ENCODE measurements at regions not wholly inside any gene's neighbourhood (a gene's known extent, or its start where the extent isn't known, plus 50 kb on each side); places are given as distances from the start of the nearest gene placed in this dataset.

DNA sequence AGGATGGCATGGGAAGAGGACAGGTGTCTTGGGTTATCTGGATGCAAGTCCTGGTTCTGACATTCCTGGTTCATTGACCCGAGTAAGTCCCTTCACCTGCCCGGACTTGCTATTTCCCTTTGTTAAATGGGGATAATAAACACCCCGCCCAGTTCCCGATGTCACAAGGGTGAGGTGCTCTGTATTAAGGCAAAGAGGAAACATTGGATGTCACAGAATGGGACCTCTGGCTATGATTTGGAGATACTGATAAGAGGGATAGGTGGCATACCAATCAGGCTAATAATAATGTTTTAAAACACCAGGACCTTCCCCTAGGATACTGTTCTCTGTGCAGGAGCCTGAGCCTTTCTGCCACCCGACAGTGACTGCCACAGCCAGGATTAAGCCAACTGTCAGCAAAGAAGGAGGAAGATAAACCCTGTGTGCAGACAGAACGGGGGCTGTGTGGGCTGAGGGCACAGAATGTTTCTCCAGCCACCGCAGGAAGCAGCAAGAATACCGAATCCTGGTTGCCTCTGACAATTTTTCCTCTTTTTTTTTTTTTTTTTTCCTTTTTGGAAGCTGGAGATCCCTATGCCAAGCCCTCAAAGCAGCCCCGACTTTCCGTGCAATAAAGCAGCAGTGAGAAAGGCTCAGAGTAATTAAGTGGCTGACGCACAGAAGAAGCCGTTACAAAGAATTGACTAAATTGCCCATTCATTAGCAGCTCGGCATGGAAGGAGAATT is 336.6 kb downstream of the SMAD2 start:
- DNase-seq: no peak

DNA sequence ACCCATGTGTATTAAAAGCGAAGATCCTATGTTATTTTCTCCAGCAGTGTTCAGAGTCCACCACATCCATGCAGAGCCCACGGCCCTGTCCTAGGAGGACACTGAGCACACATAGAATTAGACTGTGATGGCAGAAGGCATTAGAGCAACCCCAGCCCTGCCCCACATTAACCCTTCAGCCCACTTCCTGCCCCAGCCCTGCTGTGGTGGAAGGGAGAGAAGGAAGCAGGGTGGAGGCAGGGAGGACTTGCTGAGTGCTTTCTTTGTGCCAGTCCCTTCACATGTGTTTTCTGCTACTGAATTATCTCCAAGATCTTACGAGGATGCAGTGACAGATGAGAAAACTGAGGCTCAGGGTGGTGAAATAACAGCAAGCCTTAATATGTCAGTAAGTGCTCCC is 339.0 kb downstream of the SMAD2 start:
- no peak for DNase-seq

DNA sequence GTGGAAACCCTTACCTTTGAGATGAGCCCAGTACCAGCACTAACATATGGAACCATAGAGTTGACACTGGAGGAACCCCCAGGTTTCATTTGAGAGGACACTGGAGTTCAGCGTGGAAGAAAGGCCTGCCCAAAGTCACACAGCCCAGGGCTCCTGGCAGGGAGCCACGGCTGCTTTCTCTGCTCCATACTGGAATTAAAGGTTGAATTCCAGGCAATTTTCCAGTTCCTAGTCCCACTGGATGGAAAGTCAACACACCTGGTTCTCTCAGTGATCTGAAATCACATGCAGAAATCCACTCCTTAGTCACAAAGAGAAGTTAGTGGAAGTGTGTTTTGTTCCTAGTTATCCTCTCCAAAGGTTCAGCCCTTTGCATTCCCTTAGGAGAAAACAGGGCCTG is 336.1 kb upstream of the SKOR2 start:
- no peak for DNase-seq

DNA sequence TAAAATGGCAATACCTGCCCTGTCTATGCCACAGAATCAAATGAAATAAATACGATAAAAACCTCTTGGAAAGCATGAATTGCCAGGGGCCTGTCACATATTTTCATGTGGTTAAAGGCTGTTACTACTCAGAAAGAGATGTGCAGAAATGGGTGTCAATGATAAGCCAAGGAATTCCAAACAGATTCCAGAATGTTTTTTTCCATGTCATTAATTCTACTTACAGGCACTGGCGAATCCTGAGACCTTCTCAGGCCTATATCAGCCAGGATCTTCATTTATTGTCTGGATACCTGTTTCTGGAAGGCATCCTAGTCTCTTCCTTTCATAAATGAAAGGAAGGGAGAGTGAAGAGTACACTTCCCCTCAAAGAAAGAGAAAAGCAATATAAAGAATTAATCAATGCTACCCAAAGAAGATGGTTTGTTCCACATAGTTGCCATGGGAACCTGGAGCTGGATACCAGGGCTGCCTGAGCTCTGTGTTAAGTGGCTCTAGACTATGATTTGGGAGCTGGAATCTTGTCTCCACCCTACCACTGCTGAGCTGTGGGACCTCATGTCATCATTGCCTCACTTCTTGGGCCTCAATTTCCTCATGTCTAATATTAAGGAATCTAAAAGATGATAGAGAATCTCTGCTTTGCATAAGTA is 335.1 kb upstream of the SKOR2 start:
- DNase-seq: no peak

DNA sequence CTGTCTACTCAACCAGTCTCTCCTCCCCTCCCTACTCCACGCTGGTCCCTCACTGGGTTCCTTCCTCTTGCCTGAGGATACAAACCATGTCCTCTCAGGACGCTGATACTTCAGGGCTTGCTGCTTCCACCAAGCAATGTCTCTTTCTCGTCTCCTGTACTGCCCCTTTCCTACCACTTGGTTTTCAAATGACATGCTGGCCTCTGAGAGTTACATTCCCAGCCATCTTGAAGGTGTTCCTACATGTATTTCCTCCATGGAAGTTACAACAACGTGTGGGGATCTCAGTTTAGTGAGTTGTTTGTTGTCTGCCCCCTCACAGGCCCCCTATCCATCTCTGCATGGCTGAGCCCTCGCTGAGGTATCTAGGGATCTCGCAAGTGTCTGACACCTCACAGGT is 334.5 kb upstream of the SKOR2 start:
- DNase-seq: no peak

DNA sequence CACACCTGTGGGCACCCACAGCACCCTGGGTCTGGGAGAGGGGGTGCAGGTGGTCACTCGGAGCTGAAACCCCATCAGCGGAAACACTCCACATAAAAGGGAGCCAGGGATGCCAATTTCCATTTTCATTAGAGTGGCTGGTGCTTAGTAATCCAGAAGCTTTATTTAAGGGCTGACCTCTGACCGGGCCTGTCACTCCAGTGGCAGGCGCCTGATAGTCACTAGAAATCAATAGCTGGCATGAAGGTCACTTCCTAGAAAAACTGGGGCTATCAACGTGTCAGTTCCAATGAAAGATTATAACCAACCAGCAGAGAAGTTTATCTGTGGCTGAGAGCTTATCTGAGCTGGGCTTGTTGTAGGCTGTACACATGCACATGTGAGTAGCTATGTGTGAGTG is 333.7 kb upstream of the SKOR2 start:
- DNase-seq: no peak

DNA sequence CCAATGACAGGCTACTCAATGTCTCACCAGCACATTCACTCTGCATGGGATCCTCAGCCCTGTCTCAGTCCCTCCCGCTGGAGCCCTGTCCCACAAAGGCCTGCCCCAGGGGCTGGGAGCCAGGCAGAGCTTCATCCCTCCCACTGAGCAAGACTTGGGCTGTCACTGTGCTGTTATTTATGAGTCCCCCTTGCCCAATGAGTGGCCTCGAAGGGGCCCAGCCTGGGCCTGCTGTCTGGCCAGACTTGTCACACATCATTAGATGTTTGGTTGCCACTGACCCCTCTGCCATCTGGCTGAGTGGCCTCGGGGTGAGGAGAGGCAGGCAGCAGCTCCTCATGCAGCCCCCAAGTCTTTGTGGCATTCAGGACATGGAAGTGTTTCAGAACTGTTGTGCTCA is 330.6 kb upstream of the SKOR2 start:
- no peak for DNase-seq

DNA sequence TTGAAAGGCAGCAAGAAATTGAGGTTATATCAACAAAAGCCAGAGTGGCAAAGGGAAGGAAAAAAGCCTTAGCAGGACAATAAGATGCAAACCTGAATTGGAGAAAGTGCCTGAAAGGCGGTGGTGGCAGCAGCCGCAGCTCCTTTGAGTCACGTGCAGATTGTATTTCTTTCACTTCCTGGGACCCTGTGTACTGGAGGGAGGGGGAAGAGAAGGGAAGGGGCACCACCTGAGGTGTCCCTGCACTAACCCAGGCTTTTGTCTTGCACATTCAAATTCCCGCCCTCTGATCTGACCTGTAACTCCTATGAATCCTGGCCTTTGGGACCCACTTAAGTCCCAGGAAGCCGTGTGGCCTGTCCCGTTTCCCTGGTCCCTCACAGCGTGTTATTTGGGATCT is 326.1 kb upstream of the SKOR2 start:
- no peak for DNase-seq

DNA sequence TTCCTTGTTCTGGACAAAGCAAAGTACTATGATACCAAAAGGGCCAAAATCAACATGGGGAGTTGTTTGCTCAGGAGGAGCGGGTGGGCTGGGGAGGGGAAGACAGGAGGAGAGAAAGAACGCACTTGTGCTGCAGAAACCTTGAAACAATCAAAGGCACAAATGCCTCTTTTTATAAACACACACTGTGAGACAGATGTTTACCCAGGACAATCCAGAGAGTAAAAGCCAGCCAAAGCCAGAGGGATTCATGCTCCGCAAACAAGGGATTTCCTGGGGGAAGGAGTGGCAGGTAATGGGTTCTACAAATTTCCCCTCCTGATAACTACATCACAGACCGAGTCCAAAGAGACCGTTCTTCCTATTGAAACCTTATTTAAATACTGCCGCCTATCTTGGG is 323.5 kb upstream of the SKOR2 start:
- no peak for DNase-seq

DNA sequence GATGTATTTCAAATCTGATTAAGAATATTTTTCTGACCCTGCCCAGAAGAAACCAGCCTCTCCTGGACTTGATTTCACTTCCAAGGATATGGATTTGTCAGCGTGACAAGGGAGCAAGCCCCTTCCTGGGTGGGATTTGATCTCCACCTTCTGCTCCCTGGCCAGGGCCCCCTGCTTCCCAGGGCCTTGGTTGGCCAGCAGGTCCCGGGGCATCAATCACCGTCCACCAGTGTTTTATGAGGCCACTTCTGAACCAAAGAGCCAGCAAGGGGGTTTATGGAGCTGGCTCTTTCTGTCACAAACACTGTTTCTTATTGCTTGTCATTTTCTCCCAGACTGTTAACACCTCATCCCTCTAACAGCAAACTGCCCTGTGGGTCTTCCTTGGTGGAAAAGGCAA is 320.5 kb upstream of the SKOR2 start:
- no peak for DNase-seq

DNA sequence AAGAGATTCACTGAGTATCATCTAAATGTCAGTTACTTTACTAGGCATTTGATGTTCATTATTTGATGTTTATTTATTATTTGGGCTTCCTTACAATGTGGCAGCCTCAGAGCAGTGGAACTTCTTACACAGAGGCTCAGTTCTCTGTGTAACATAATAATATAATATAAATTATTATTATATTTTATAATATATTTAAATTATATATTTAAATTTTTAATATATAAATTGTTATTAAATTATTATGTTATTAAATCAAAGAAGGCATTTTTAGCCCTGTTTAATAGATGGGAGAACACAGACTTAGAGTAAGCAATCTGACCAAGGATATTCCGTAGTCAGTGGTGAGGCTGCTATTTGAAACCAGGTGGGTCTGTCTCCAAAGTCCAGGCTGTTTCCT is 315.3 kb upstream of the SKOR2 start:
- no peak for DNase-seq

DNA sequence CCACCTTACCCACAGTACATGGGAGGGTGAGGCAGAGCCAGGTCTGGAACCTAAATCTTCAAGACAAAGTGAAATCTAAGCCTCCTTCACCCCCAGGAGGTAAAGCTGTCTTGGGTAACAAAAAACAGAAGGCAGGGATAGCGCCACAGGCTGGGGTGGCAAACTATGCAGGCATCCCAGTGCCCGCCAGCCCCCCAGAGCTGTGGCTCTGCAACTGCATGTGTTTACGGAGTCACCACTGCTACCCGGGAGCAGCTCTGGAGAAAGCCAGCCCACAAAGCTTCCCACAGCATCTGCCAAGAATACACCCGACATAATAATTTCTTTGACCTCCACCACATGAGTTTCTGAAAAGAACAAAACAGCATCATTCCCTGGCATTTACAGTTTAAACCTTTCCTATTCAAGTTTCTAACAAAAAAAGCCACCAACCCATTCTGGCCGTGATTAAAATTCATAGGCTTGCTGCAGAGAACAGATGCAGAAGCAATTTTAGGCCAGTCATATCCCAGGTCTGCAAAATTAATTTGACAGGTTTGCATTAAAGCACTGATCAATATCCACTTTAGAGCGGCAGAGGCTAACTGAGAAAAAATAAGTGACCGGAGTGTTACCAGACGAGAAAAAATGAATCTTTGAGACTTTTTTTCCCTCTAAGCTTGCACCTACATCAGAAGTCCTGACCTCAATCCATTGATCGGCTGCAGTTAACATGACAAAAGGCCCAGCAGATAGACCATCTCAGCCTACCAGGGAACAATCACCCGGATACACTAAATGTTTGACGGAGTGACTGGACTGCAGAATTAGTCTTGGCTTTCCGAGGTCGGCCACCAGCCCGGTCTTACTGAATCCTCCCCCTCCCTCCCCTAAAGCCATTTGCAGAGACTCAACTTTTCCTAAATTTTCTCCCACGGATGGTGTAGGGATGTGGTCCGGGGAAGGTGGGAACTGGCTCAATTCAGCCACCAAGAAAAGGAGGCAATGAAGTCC is 309.6 kb upstream of the SKOR2 start:
- DNase-seq: no peak

DNA sequence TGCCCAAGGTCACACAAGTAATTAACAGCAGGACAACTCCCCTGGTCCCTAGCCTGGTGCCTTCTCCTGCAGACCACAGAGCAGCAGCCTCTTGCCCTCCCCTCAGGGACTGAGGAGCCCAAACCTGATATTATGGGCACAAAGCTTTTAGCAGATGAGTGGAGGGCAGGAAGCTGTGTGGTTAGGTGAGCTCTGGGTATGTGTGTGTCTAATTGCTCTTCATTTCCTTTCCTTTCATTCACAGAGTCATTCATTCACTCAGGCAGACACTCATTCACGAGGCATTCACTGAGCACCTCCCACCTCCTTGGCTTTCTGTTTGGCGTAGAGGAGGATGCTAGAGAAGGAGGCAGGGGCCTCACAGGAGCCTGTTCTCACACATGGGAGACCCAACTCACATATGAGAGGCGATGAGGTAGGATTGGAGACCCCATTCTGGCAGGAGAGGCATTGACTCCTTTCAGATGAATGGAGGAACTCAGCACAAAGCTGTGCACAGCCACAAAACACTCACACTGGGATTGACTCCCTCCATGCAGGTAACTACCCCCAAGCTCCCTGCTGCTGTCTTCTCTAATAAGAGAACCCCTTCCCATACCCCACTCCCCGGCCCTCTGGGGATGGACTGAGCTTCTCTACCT is 306.8 kb upstream of the SKOR2 start:
- DNase-seq: no peak

DNA sequence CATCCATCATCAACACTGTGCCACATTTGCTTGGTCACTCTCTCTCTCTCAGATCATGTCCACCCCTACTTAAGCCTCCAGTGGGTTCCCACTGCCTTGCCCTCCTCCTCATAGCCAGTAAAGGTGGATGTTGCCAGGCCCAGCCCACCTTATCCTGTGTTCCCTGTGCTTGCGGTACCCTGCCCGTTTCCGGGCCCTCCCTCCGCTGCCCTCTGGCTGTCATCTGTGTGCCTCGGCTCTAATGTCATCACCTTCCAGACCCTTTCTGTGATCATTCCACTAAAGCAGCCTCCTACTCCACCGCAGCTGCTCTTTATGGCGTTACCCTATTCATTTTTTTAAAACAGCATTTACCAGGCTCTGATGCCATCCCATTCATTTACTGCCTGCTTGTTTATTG is 305.7 kb upstream of the SKOR2 start:
- DNase-seq: no peak

DNA sequence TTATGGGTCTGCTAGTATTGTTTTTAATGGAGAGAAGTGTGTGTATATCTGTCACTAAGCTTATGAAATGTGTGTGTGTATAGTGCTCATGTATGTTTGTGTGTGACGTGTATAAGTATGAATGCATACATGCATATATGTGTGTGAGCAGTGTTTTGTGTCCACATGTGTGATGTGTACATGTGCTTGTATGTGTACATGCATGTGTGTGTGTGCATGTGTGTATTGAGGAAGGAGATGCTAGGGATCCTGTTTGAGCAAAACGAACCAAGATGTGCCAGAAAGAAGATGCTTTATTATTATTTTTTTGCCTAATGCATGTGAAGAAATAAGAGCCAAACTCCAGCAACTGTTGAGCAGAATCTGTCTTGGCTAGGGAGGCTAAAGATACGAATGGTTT is 301.3 kb upstream of the SKOR2 start:
- DNase-seq: no peak

DNA sequence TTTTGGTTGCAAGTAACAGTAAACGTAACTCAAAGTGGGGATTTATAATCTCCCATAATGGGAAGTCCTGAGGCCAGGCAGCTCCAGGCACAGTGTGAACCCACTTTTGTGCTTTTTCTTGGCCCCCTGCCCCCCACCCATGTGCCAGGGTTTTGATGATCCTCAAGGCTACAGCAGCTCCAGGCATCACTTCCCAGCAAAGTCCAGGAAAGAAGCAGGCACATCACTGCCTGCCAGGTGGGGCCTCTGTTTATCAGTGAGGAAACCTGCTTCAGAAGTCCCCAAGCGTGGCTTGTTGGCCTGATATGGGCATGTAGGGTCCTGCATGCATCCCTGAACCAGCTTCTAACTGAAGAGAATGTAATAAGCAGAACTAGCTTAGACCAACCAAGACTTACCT is 299.2 kb upstream of the SKOR2 start:
- no peak for DNase-seq

DNA sequence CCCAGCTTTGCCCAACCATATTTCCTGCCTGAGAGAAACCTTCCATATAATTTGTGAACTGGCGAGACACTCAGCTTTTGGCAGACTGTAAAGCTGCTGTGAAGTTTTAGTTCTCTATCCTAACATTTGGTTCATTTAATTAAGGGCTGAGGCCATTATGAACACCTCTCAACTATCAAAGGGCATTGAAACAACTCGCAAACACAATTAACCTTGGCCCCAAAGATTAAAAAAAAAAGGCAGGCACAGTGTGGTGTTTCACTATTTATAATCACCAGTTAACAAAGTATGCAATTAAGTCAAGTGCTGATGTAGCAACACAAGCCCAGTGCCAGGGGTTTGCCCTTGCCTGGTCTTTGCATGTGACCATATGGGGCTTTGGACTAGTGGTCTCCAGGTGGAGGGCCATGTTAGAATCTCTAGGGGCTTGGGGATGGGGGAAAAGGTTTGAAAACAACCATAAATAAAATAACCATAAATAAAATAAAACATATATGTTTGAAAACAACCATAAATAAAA is 297.6 kb upstream of the SKOR2 start:
- DNase-seq: no peak

DNA sequence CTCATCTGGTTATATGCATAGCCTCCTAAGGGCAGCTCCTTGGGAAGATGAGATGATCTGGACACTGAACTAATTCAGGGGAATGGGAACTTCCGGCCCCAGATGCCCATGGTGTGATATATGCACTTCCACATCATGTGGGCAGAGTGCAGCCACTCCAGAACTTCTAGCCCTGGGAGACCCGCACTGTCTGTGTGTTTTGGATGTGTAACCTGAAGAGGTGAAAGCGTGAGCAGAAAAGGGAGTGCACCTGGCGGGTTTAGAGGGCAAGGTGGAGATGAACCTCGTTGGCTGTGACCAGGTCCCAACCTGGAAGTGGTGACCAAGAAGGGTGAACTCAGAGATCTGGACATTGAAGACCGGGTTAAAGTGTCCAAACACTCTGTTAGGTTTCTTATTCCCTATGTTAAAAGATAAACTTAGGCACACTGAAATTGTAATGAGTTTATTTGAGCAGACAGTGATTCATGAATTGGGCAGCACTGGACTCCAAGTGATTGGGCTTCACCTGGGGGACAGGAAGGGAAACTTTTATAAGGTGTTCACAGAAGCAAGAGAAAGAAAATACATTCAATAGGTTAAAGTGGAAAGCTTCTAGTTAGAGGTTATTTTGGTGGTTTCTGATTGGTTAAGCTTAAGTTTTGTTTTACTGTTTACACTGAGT is 296.2 kb upstream of the SKOR2 start:
- no peak for DNase-seq

DNA sequence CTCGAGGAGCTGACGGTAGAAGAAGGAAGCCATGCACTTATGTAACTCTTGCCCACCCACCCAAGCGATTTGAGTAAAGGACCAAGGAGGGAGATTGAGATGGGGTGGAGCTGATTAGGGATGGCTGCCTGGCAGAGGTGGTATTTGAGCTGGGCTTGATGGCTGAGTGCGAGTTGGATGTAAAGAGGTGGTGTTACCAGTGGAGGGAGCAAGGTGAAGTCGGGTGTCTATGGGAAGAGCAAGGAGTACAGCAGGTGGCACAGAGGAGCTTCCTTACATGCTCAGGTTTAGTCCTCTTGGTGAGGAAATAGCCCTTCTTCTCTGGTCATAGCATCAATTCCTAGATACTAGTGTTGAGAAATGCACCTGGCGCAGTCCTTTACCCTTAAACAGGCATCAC is 294.2 kb upstream of the SKOR2 start:
- DNase-seq: no peak

DNA sequence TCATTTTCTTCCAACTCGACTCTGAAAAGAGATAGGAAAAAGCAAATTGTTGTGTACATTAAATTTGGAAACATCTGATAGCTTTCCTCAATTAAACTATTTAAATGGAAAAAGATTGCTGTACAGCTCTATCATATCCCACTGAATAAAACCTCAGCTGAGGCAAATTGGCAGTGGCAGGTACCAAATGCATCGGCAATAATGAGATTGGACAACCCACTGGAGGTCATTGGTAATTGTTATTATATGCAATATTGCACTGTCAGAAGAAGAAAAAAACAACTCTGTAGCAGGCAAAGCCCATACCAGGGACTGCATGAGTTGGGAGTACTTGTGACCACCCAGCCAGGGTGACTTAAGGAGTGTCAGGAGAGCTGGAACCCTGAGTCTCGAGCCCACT is 291.6 kb upstream of the SKOR2 start:
- no peak for DNase-seq

DNA sequence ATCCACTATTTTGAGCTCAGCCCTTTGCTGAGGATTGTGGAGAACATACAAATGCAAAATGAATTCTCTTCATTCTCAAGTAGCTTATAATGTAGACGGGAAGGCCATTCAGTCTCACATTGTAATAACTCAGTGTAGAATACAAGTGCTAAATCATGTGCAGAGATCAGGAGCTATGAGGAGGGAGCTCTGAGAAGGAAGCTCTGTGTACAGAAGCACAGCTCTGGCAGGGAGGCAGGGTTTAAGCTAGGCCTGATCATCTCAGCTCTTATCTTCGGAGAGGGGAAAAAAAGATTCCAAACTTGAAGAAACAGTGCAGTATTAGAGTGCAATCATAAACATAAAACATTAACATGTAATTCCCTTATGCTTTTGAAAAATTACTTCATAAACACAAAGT is 291.1 kb upstream of the SKOR2 start:
- DNase-seq: no peak

DNA sequence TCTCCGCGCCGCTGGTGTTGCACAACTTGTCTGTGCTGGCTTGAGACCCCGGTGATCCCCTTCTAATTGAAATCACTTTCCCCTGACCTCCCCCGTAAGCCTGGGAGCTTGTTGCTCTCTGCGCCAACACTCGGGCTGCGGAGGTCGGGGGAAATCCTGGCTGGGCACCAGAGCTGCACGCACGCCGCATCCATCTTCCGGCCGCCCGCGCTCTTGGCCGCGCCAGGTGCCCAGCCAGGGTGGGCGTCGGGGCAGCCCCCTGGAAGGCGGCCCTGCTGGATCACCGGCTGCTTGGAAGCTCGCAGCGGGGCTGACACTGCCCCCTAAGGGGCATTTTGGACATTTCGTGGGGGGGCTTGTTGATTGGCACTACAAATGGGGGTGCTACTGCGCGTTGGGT is 280.3 kb upstream of the SKOR2 start:
- no peak for DNase-seq

DNA sequence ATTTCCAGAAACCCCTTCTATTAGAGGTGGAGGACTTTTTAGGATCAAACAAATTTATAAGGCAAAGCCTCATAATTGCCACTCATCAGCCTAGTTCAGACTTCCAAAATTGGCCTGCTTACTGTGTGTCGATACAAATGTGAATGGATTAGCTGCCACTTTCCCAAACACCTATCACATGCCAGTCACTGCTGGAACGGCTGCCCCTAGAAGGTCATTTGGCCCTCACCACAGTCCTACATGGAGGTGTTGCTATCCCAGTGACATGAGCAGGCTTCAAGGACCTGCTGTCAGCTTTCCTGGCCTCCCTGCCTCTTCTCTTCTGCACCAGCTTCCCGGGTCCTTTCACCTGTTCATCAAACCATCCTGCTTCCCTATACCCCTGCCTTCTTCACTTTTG is 279.2 kb upstream of the SKOR2 start:
- DNase-seq: no peak
